SK-N-SH (cell line): ENCODE measurements at regions not wholly inside any gene's neighbourhood (a gene's known extent, or its start where the extent isn't known, plus 50 kb on each side); places are given as distances from the start of the nearest gene placed in this dataset.

Experiments
- CTCF ChIP-seq: fragments of 200-600 bp; sonication (generic); IDR thresholded peaks from 2 replicates; pipeline ENCODE4 v1.6.1; 2017; ENCODE audit warnings: antibody characterized with exemption, mild to moderate bottlenecking, moderate library complexity
- EP300 ChIP-seq, 2 experiments: IDR thresholded peaks; 2 replicates each; pipeline versions ENCODE4 v1.4.0 to v1.6.1; 2012; ENCODE audit warnings: borderline replicate concordance in 1 of 2, low read depth in 1 of 2, low read length in 1 of 2
- POLR2AphosphoS5 ChIP-seq: IDR thresholded peaks from 2 replicates; pipeline ENCODE4 v1.6.1; 2012; ENCODE audit warnings: low read depth, low read length
- RAD21 ChIP-seq: IDR thresholded peaks from 2 replicates; pipeline ENCODE4 v1.6.1; 2012; ENCODE audit warnings: mild to moderate bottlenecking, low read length
- USF2 ChIP-seq: fragments of 150-350 bp; IDR thresholded peaks from 2 replicates; pipeline ENCODE4 v1.6.1; 2017; ENCODE audit warnings: antibody characterized with exemption, low read length, low read depth, borderline replicate concordance

GRCh38 chr5:171657473-171657872 lies 128.1 kb upstream of the SMIM23 start:
- TF ChIP-seq CTCF (no peak), POLR2AphosphoS5 (no peak), USF2 (no peak), EP300 (IDR thresholded peaks at IDR 0.05; ENCODE audit: borderline replicate concordance in 1 of 2, low read depth in 1 of 2, low read length in 1 of 2) (no peak), RAD21 (no peak)
